ENCODE measurements at regions not wholly inside any gene's neighbourhood (a gene's known extent, or its start where the extent isn't known, plus 50 kb on each side); places are given as distances from the start of the nearest gene placed in this dataset.

GRCh38 chr14:100467046-100467750 lies 120.0 kb downstream of the BEGAIN start:
- POLR2A ChIA-PET, result no interaction called here
- Mint-ChIP-seq H3K27me3 (ENCODE audit: low read depth) (peaks cover 10% of the 10 kb centered on the region), H3K4me1 (peaks cover 32% of the 10 kb centered on the region), H3K9me3 (no peaks in the 10 kb centered on the region), H3K4me3 (no peak overlapping the region), H3K27ac (no peak overlapping the region), H3K36me3 (no peaks in the 10 kb centered on the region)
- CTCF ChIA-PET, result interaction anchor here (0.8 to 1.9 kb wide), 4 partner anchors 27 to 190 kb away, joined by 3 to 12 read pairs (median 8); no protein-coding TSS in a partner anchor
- ATAC-seq (no peak), DNase-seq (ENCODE audit: low spot score) (no peak)
- TF ChIP-seq HMGXB4 (CRISPR knock-in tag; IDR thresholded peaks at IDR 0.05), result no peak
- TF ChIP-seq NFE2L1 (CRISPR knock-in tag; IDR thresholded peaks at IDR 0.05), result no peak
- TF ChIP-seq TEAD1 (CRISPR knock-in tag; IDR thresholded peaks at IDR 0.05), result no peak
- no peak for TF ChIP-seq TEAD4 (CRISPR knock-in tag; IDR thresholded peaks at IDR 0.05)
- no peak for TF ChIP-seq CBFB (CRISPR knock-in tag; IDR thresholded peaks at IDR 0.05; ENCODE audit: low read depth)
- TF ChIP-seq CREM (CRISPR knock-in tag; IDR thresholded peaks at IDR 0.05), result no peak
- TF ChIP-seq ZNF121 (CRISPR knock-in tag; IDR thresholded peaks at IDR 0.05), result no peak
- TF ChIP-seq ZNF532 (CRISPR knock-in tag; IDR thresholded peaks at IDR 0.05; ENCODE audit: borderline replicate concordance), result no peak
- TF ChIP-seq ETV6 (CRISPR knock-in tag; IDR thresholded peaks at IDR 0.05), result no peak
- no peak for TF ChIP-seq GRHL2 (CRISPR knock-in tag; IDR thresholded peaks at IDR 0.05; ENCODE audit: insufficient replicate concordance, severe bottlenecking)
- TF ChIP-seq E2F5 (CRISPR knock-in tag; IDR thresholded peaks at IDR 0.05), result no peak
- TF ChIP-seq FOXP4 (CRISPR knock-in tag; IDR thresholded peaks at IDR 0.05), result no peak
- TF ChIP-seq CDX4 (CRISPR knock-in tag; IDR thresholded peaks at IDR 0.05; ENCODE audit: borderline replicate concordance), result no peak
- no peak for TF ChIP-seq ZSCAN18 (CRISPR knock-in tag; IDR thresholded peaks at IDR 0.05)
- no peak for TF ChIP-seq RORB (CRISPR knock-in tag; IDR thresholded peaks at IDR 0.05)
